Breast epithelium (tissue), 3 donors: ENCODE measurements at regions not wholly inside any gene's neighbourhood (a gene's known extent, or its start where the extent isn't known, plus 50 kb on each side); places are given as distances from the start of the nearest gene placed in this dataset.

Experiments
- CTCF ChIP-seq, 3 donors: fragments of 450-650 bp; IDR thresholded peaks; one replicate each; pipeline ENCODE4 v1.5.1; 2016 to 2017; ENCODE audit warnings: antibody characterized with exemption in 3 of 3, mild to moderate bottlenecking in 3 of 3, moderate library complexity in 3 of 3
- POLR2A ChIP-seq: fragments of 450-650 bp; IDR thresholded peaks from one replicate; pipeline ENCODE4 v1.6.1; 2016; ENCODE audit warnings: antibody characterized with exemption, mild to moderate bottlenecking, moderate library complexity
- POLR2AphosphoS5 ChIP-seq, 3 donors: sonication (generic); formaldehyde crosslinking; IDR thresholded peaks; one replicate each; pipeline ENCODE4 v1.6.1; 2017; ENCODE audit warnings: antibody characterized with exemption in 3 of 3

- no peak for TF ChIP-seq POLR2AphosphoS5 (IDR thresholded peaks at IDR 0.05)
- TF ChIP-seq CTCF (IDR thresholded peaks at IDR 0.05): no peak
- no peak for TF ChIP-seq POLR2A
These were observed 434.8 kb upstream of the SLC8A1 start for GRCh38 chr2:40886655-40887054.
